SK-N-SH (cell line): ENCODE measurements at regions not wholly inside any gene's neighbourhood (a gene's known extent, or its start where the extent isn't known, plus 50 kb on each side); places are given as distances from the start of the nearest gene placed in this dataset.

Experiments
- CTCF ChIA-PET: fragments of 300-600, 350-600 bp; formaldehyde crosslinking; extraction: SDS; loops from one replicate; lab custom pipeline; 2021; lab: Yijun Ruan, JAX
- POLR2A ChIA-PET: fragments of 350-600 bp; sonication (Branson Sonifier 250); formaldehyde crosslinking; extraction: SDS; loops from one replicate; lab custom pipeline; 2020; ENCODE audit warnings: antibody characterized with exemption, inconsistent platforms; lab: Yijun Ruan, JAX
- DNase-seq: peaks from one replicate; pipeline ENCODE4 v3.0.0; 2012
- H2AFZ ChIP-seq: fragments of 200-600 bp; sonication (generic); 2 replicates; pipeline ENCODE4 v1.8.1; 2016; ENCODE audit warnings: antibody characterized with exemption, mild to moderate bottlenecking, low read depth
- H3F3A ChIP-seq: fragments of 200-600 bp; sonication (generic); replicated peaks from 2 replicates; pipeline ENCODE3; 2016; ENCODE audit warnings: antibody characterized with exemption, mild to moderate bottlenecking; ENCODE audit not compliant: insufficient read depth
- H3K27ac ChIP-seq, 2 experiments: fragments of 200-500 bp in 1 of 2; fragments of 200-600 bp in 1 of 2; sonication (Bioruptor generic) in 1 of 2; sonication (generic), shearing (Covaris generic) in 1 of 2; 2 replicates each; pipeline versions ENCODE4 v1.5.1 to v1.6.1; 2014 to 2016; ENCODE audit warnings: low read depth in 2 of 2, inconsistent platforms in 1 of 2, low read length in 1 of 2, mild to moderate bottlenecking in 1 of 2, mixed read lengths in 1 of 2
- H3K27me3 ChIP-seq: fragments of 200-600 bp; sonication (generic), shearing (Covaris generic); 2 replicates; pipeline ENCODE4 v1.6.1; 2016; ENCODE audit warnings: mixed run types; ENCODE audit not compliant: insufficient read depth
- H3K36me3 ChIP-seq, 2 experiments: fragments of 200-500 bp in 1 of 2; fragments of 200-600 bp in 1 of 2; sonication (Bioruptor generic) in 1 of 2; sonication (generic) in 1 of 2; replicated peaks in 1 of 2; 2 replicates each; pipeline versions ENCODE3 to v1.5.1; 2014 to 2016; ENCODE audit warnings: low read length in 1 of 2, mild to moderate bottlenecking in 1 of 2; ENCODE audit not compliant: insufficient read depth in 2 of 2, control insufficient read depth in 1 of 2
- H3K4me1 ChIP-seq, 2 experiments: fragments of 200-500 bp in 1 of 2; fragments of 200-600 bp in 1 of 2; sonication (Bioruptor generic) in 1 of 2; sonication (generic), shearing (Covaris generic) in 1 of 2; 2 replicates each; pipeline versions ENCODE4 v1.5.1 to v1.6.1; 2014 to 2016; ENCODE audit warnings: low read depth in 1 of 2, low read length in 1 of 2, mixed run types in 1 of 2; ENCODE audit not compliant: insufficient read depth in 2 of 2, control insufficient read depth in 1 of 2
- H3K4me2 ChIP-seq: fragments of 200-600 bp; sonication (generic), shearing (Covaris generic); 2 replicates; pipeline ENCODE4 v1.6.1; 2017; ENCODE audit warnings: mixed run types
- H3K4me3 ChIP-seq, 2 experiments: fragments of 200-500 bp in 1 of 2; fragments of 200-600 bp in 1 of 2; sonication (Bioruptor generic) in 1 of 2; sonication (generic), shearing (Covaris generic) in 1 of 2; 2 replicates each; pipeline versions ENCODE4 v1.5.1 to v1.8.1; 2014 to 2016; ENCODE audit warnings: low read depth in 2 of 2, inconsistent platforms in 1 of 2, low read length in 1 of 2, mild to moderate bottlenecking in 1 of 2, mixed read lengths in 1 of 2, moderate library complexity in 1 of 2
- H3K79me2 ChIP-seq: fragments of 200-600 bp; sonication (generic); 2 replicates; pipeline ENCODE4 v1.8.1; 2017; ENCODE audit warnings: mild to moderate bottlenecking; ENCODE audit not compliant: insufficient read depth
- H3K9ac ChIP-seq: fragments of 200-600 bp; sonication (generic); 2 replicates; pipeline ENCODE4 v1.6.1; 2017; ENCODE audit warnings: mixed run types
- H3K9me2 ChIP-seq: fragments of 200-600 bp; sonication (generic); 2 replicates; pipeline ENCODE4 v1.6.1; 2017; ENCODE audit warnings: mixed run types
- H3K9me3 ChIP-seq: fragments of 200-600 bp; sonication (generic); 2 replicates; pipeline ENCODE4 v1.6.1; 2017; ENCODE audit warnings: mixed run types, mild to moderate bottlenecking, moderate library complexity
- H4K20me1 ChIP-seq: fragments of 200-600 bp; sonication (generic); 2 replicates; pipeline ENCODE4 v1.6.1; 2017; ENCODE audit warnings: mild to moderate bottlenecking, mixed run types; ENCODE audit not compliant: insufficient read depth
- CHD2 ChIP-seq: fragments of 150-350 bp; IDR thresholded peaks from 2 replicates; pipeline ENCODE4 v1.6.1; 2018; ENCODE audit warnings: low read length; ENCODE audit not compliant: partially characterized antibody
- CTCF ChIP-seq: fragments of 200-600 bp; sonication (generic); IDR thresholded peaks from 2 replicates; pipeline ENCODE4 v1.6.1; 2017; ENCODE audit warnings: antibody characterized with exemption, mild to moderate bottlenecking, moderate library complexity
- ELF1 ChIP-seq: IDR thresholded peaks from 2 replicates; pipeline ENCODE4 v1.4.0; 2012
- FOXJ3 ChIP-seq: sonication (generic); formaldehyde crosslinking; IDR thresholded peaks from 2 replicates; pipeline ENCODE4 v1.5.1; 2020; ENCODE audit warnings: mild to moderate bottlenecking, missing genetic modification reagents
- FOXM1 ChIP-seq: IDR thresholded peaks from 2 replicates; pipeline ENCODE4 v1.4.0; 2012; ENCODE audit warnings: low read depth, mild to moderate bottlenecking
- GABPA ChIP-seq: IDR thresholded peaks from 2 replicates; pipeline ENCODE4 v1.4.0; 2012; ENCODE audit warnings: low read depth, mild to moderate bottlenecking
- IRF3 ChIP-seq: fragments of 150-350 bp; IDR thresholded peaks from 2 replicates; pipeline ENCODE4 v1.6.1; 2016; ENCODE audit warnings: mild to moderate bottlenecking, low read depth, low read length
- JUND ChIP-seq: IDR thresholded peaks from 2 replicates; pipeline ENCODE4 v1.4.0; 2012
- MAX ChIP-seq: IDR thresholded peaks from 2 replicates; pipeline ENCODE4 v1.4.0; 2012; ENCODE audit warnings: low read depth
- MEF2A ChIP-seq: IDR thresholded peaks from 2 replicates; pipeline ENCODE4 v1.4.0; 2012; ENCODE audit warnings: low read depth, borderline replicate concordance
- NRF1 ChIP-seq: IDR thresholded peaks from 2 replicates; pipeline ENCODE4 v1.6.1; 2012; ENCODE audit warnings: low read depth, mild to moderate bottlenecking, low read length
- PBX3 ChIP-seq: IDR thresholded peaks from 2 replicates; pipeline ENCODE4; 2012
- POLR2AphosphoS5 ChIP-seq: IDR thresholded peaks from 2 replicates; pipeline ENCODE4 v1.6.1; 2012; ENCODE audit warnings: low read depth, low read length
- RCOR1 ChIP-seq: fragments of 150-350 bp; IDR thresholded peaks from 2 replicates; pipeline ENCODE4 v1.6.1; 2017; ENCODE audit warnings: antibody characterized with exemption, low read length
- REST ChIP-seq: IDR thresholded peaks from 2 replicates; pipeline ENCODE4 v1.6.1; 2012; ENCODE audit warnings: mild to moderate bottlenecking, low read depth, low read length, moderate library complexity
- RXRA ChIP-seq: IDR thresholded peaks from 2 replicates; pipeline ENCODE4 v1.4.0; 2012; ENCODE audit warnings: low read depth, mild to moderate bottlenecking, borderline replicate concordance
- SIN3A ChIP-seq: IDR thresholded peaks from 2 replicates; pipeline ENCODE4 v1.6.1; 2012; ENCODE audit warnings: low read depth, mild to moderate bottlenecking, low read length, moderate library complexity, borderline replicate concordance
- SMC3 ChIP-seq: IDR thresholded peaks from 2 replicates; pipeline ENCODE4 v1.6.1; 2012; ENCODE audit warnings: low read depth, low read length, improper control_type of control experiment
- USF2 ChIP-seq: fragments of 150-350 bp; IDR thresholded peaks from 2 replicates; pipeline ENCODE4 v1.6.1; 2017; ENCODE audit warnings: antibody characterized with exemption, low read length, low read depth, borderline replicate concordance
- ZBTB33 ChIP-seq: IDR thresholded peaks from 2 replicates; pipeline ENCODE4 v1.4.0; 2012; ENCODE audit warnings: low read depth, borderline replicate concordance
- WGBS: methylation state at CpG from one replicate; pipeline ENCODE4 v1.1.6; 2017; ENCODE audit warnings: low lambda C conversion rate; 5-methylcytosine and 5-hydroxymethylcytosine counted together

GRCh38 chr22:49641770-49642313, 185.8 kb downstream of the BRD1 start:
- no peaks in the 10 kb centered on the region for H3F3A ChIP-seq
- H4K20me1 ChIP-seq, result no peaks in the 10 kb centered on the region
- POLR2A ChIA-PET, result no interaction called here
- H3K4me2 ChIP-seq, result no peak overlapping the region
- 22% methylated on average over 5 of the region's 12 CpGs for WGBS
- no peaks in the 10 kb centered on the region for H3K9me3 ChIP-seq
- no peak overlapping the region for H2AFZ ChIP-seq
- TF ChIP-seq ELF1 (no peak), CHD2 (no peak), REST (no peak), FOXJ3 (CRISPR knock-in tag) (no peak), JUND (no peak), ZBTB33 (no peak), USF2 (no peak), RCOR1 (no peak), PBX3 (no peak), MEF2A (no peak), SIN3A (no peak), IRF3 (no peak), NRF1 (no peak), CTCF (no peak), RXRA (no peak), FOXM1 (no peak), GABPA (no peak), SMC3 (no peak), MAX (no peak), POLR2AphosphoS5 (no peak)
- TF ChIP-seq, all 33 proteins: peak for 0
- H3K79me2 ChIP-seq, result no peaks in the 10 kb centered on the region
- DNase-seq, result no peak
- no peak overlapping the region for H3K9ac ChIP-seq
- no peaks in the 10 kb centered on the region for H3K9me2 ChIP-seq
- CTCF ChIA-PET, result no interaction called here
- no peaks in the 10 kb centered on the region for H3K27me3 ChIP-seq
- H3K4me3 ChIP-seq, result no peak overlapping the region
- no peaks in the 10 kb centered on the region for H3K4me1 ChIP-seq
- H3K36me3 ChIP-seq, result no peaks in the 10 kb centered on the region
- H3K27ac ChIP-seq, result no peak overlapping the region
